Putamen (tissue), 1 donor: ENCODE measurements at regions not wholly inside any gene's neighbourhood (a gene's known extent, or its start where the extent isn't known, plus 50 kb on each side); places are given as distances from the start of the nearest gene placed in this dataset.
A peak's percentile ranks its signal among the peaks of the same experiment; 100 is the strongest.
"Not testable (repeated sequence)": the region's sequence is repeated elsewhere in the genome, so short reads cannot be mapped to it uniquely, and the experiment has no call there.

Experiments used
- DNase-seq: peaks from one replicate; pipeline ENCODE4 v3.0.0-alpha.2; 2016; ENCODE audit warnings: low spot score

- no peak for DNase-seq
Measured at GRCh38 chr15:91622235-91622634, 231.3 kb upstream of the SLCO3A1 start.

DNA sequence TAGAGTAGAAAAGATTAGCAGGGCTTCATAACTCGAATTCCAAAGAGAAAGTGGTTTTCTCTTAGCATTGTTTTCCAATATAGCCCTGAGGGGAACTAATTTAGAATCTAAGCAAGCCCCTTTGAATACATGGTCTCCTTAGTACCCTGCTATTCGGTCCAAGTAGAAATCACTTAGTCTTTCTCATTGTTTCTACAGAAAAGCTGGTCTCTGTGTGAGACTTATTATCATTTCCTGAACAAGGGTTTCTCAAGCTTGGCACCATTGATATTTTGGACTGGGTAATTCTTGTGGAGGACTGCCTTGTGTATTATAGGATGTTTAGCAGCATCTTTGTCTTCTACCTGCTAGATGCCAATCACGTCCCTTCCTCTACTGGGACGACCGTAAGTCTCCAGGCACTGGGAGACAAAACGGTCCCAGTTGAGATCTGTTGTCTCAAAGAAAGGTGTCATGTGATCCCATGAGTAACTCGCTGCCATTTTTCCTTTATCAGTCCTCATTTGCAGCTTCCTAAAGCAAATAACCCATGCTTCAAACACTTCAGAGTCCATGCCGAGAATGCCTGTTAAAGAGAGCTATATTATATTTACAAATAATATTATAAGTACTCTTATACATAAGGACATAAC, 230.7 kb upstream of the SLCO3A1 start:
- DNase-seq = no peak

DNA sequence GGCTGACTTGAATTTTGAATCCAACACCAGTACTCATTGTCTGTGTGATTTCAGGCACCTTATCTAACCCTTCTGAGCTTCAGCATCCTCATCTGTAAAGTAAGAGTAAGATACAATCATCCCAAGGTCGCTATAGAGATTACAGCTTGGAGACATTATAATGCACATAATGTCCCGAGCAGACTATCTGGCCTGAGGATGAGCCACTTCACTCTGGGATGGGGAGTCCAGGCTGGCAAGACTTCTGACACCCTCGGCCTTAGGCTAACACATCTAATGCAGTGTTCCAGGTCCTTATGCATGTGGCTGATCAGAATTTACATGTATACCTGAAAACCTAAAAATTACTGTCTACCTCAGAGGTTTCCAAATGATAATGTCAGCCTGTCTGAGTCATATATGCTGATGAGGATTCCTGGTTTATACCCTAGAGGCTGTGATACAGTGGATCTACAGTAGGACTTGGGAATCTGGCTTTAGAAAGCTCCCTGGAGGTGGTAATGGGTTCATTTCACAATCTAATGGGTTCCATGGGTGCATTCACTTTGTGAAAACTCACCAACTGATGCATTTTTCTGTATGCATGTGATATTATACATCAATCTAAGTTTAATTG, 229.0 kb upstream of the SLCO3A1 start:
- DNase-seq = no peak

DNA sequence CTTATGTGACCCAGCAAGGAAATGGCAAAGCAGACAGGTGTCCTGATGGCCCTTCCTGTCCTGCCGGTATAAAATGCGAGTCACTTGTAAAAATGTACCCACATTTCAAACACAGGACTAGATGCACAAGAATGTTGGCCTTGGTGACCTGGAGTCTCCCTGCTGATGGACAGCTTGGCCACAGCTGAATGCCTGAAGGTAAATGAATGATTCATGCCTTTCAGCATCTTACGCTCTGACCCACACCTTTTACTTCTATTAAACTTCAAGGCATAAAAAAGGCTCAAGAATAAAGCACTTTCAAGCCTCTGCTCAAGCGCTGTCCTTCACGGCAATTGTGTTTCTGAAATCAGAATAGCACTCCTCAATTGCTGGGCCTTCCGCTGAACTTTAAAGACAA, 228.0 kb upstream of the SLCO3A1 start:
- DNase-seq = no peak

DNA sequence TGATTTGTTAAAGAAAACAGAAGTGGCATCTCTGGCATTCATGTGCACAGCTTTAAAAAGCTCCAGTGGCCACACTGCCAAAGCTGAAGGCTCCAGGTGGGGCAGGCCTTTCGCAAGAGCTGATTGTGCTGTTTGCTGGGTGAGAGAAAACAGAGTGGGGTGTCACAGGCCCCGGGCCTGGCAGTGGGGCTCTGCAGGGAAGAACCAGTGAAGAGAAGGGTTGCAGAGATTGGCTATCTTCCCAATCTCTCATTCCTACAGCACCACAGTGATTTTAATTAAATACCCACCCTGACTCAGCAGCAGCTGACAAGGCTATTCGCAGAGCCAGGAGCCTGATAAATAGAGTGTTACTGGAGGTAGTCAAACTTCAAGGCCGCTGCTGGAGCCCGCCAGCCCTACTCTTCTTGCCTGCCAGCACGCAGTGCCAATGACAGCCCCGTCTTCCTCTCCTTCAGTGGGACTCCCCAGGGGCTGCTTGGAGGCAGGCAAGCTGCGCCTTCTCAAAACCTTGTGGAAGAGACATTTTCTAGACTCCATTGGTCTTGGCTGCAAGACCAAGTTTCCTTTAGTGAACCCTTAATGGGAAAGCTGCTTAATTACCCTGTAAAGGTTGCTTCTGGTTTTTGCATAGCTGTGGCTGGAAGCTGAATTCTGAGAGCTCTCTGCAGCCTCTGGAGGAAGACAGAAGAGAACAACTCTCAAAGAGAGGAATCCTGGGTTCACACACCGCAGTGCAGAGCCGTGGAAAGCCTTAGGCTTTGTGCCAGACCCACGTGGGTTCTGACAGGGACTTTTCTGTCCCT, 225.8 kb upstream of the SLCO3A1 start:
- DNase-seq = no peak

DNA sequence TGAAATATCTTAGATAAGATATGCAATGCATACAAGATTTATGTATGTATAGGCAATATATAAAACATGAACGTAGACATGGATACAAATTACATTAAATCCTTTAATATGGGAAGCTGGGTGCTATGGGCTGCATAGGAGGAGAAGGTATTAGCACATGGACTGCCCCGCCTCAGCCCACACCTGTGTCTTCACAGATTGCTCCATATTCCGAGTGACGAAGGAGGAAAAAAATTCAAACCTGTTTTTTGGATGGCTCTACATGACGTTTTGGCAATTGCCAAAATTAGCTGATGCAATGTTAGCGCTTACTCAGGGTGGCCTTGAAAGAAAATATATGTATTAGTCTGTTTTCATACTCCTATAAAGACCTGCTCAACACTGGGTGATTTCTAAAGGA, 223.4 kb upstream of the SLCO3A1 start:
- DNase-seq = no peak

- DNase-seq = no peak
Measured at GRCh38 chr15:91632176-91632575, 221.3 kb upstream of the SLCO3A1 start.

- no peak for DNase-seq
Measured at GRCh38 chr15:91632981-91633380, 220.5 kb upstream of the SLCO3A1 start.

DNA sequence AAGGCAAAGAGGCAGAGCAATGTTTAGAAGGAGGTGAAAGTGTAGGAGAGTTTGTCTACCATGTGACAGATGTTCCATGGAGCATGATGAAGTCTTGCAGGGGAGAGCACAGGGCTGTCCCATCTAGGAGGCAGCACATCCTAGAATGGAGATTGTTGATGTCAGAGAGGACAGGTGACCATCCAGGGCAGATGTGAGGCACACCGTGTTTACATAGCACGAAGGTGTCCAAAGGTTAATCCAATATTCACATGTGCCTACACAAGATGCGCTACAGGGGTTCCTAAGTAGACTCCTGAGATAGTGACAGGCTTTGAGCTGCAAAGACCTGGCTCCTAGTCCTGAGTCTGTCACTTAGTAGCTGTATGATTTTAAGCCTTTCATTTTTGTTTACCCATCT, 219.3 kb upstream of the SLCO3A1 start:
- no peak for DNase-seq

DNA sequence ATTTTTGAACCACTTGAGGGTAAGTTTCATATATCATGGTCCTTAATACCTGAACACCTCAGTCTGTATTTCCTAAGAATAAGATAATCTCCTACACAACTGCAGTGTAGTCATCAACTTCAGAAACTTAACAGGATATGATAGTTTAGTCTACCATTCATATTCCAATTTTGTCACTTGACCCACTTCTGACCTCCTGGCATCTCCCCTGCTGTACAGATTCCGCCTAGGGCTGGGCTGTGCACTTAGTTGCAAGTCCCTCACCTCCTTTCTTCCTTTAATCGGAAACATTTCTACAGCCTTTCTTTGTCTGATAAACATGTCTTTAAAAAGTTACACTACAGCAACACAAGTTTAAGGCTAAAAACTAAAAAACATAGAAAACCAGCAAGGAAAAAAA, 218.4 kb upstream of the SLCO3A1 start:
- no peak for DNase-seq

GRCh38 chr15:91635641-91636040, 217.9 kb upstream of the SLCO3A1 start:
- no peak for DNase-seq

- no peak for DNase-seq
Measured at GRCh38 chr15:91649016-91649415, 204.5 kb upstream of the SLCO3A1 start.

GRCh38 chr15:91649831-91650321, 203.6 kb upstream of the SLCO3A1 start:
- no peak for DNase-seq

GRCh38 chr15:91651251-91651650, 202.3 kb upstream of the SLCO3A1 start:
- DNase-seq = no peak

GRCh38 chr15:91652610-91653207, 200.8 kb upstream of the SLCO3A1 start:
- DNase-seq = no peak

- DNase-seq = not testable (repeated sequence)
Measured at GRCh38 chr15:91655563-91656290, 197.8 kb upstream of the SLCO3A1 start.

DNA sequence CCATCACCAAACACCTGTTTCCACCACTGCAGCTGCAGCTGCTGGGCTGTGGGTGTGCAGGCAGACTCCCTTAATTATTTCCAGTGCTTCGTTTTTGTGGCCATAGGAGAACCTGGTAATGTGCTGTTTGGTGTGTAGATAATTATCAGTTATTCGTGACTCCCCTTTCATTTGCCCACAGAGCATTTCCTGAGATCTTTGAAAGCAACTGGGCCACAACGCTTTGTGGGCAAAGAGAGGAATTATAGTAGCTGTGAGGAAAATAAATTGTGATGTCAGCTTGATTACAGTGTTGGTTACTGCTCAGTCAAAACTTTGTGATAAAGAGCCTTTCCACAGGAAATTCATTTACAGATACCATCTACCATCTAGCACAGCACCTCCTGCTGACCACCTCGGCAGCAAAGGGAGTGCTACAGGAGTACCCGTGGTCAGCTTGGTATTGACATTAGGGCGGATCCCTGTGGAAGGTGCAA, 193.3 kb upstream of the SLCO3A1 start:
- no peak for DNase-seq

- peak; percentile 52 for DNase-seq
Measured at GRCh38 chr15:91664224-91664836, 189.2 kb upstream of the SLCO3A1 start.

- no peak for DNase-seq
Measured at GRCh38 chr15:91665212-91665611, 188.3 kb upstream of the SLCO3A1 start.

DNA sequence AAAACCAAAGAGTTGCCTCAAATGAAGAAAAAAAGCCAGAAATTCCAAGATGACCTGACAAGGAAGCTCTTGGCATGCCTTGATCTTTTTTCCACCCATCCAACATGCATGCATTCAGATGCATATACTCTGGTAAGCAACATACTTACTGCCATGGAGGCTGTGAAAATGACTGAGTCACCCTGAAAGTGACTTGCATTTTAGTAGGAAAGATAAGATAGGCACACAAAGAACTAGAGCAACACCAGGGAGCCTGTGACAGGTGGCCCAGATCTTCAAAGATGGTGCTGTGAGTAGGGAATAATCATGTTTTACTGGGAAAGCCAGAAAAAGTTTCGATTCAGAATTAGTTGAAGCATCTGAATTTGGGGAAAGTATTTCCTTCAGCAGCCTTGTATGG, 185.1 kb upstream of the SLCO3A1 start:
- no peak for DNase-seq

DNA sequence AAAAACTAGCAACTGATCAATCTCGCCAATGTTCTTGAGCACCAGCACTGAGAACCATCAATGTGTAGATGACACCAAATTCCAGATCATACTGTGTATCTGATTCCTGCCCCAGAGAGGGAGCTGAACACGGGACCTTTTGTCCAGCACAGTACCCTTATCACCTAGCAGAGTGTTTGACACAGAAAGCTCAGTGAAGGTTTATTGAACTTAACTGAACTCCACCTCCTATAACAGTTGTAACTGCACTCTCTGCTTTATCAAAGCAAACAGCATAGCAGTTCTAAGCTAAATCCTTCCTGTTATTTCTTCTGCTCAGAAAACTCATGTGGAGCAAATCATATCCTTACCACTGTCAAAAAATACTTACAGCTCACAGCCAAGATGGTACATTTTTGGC, 183.4 kb upstream of the SLCO3A1 start:
- DNase-seq = no peak
